ENCODE measurements at regions not wholly inside any gene's neighbourhood (a gene's known extent, or its start where the extent isn't known, plus 50 kb on each side); places are given as distances from the start of the nearest gene placed in this dataset.

DNA sequence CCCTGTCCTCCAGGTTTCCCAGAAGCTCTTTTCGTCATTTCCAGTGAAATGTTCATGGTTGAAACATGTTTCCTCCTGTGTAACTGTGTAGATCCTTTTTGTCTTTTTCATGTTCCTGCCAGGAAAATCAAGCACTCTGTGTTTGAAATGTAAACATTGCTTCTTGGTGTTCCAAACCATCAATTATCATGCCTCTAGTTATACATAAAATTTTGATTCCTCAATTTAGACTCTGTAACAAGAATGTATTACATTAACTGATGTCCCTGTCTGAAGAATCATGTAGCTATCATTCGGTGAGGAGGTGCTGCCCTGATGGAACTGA is 546.3 kb upstream of the CITED2 start:
- ChIA-PET CTCF (no interaction called here), POLR2A (no interaction called here)
- no peak for DNase-seq (ENCODE audit: extremely low spot score)
- TF ChIP-seq, protein P1, sequence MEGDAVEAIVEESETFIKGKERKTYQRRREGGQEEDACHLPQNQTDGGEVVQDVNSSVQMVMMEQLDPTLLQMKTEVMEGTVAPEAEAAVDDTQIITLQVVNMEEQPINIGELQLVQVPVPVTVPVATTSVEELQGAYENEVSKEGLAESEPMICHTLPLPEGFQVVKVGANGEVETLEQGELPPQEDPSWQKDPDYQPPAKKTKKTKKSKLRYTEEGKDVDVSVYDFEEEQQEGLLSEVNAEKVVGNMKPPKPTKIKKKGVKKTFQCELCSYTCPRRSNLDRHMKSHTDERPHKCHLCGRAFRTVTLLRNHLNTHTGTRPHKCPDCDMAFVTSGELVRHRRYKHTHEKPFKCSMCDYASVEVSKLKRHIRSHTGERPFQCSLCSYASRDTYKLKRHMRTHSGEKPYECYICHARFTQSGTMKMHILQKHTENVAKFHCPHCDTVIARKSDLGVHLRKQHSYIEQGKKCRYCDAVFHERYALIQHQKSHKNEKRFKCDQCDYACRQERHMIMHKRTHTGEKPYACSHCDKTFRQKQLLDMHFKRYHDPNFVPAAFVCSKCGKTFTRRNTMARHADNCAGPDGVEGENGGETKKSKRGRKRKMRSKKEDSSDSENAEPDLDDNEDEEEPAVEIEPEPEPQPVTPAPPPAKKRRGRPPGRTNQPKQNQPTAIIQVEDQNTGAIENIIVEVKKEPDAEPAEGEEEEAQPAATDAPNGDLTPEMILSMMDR (IDR thresholded peaks at IDR 0.05; ENCODE audit: control extremely low read depth, extremely low read depth, low read depth, missing control alignments): no peak

DNA sequence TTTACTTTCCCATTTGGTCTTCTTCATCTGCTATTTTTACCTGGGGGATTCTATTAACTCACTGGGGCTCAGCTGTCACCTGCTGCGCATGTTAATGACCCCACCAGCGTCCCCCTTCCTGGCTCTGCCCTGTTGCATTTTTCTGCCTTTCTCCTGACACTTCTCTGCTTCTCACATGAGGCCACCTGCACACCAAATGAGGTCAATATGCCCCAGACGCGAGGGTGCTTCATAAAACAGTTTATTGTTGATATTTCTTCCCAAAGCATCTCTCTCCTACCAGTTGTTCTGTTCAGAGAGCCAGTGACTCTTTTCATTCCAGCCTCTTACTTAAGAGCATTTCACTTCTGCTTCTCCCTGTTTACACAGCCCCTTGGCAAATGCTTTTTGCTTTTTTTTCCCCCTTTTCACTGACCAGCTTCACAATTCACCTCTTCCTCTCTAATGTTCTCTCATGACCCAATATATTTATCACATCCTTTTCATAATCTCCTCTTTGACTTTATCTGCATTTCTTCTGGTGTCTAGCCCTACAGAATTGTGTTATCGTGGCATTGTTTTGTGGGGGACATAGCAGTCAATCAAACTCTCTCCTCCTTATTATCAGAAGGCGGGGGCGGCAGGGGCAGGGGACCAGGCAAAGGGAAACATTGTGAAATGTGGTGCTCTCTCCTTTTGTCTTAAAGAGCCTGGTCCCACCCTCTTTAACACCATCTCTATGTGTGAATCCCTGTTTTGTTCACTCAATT is 545.8 kb upstream of the CITED2 start:
- ChIA-PET POLR2A (no interaction called here), CTCF (no interaction called here)
- DNase-seq (ENCODE audit: extremely low spot score): no peak

DNA sequence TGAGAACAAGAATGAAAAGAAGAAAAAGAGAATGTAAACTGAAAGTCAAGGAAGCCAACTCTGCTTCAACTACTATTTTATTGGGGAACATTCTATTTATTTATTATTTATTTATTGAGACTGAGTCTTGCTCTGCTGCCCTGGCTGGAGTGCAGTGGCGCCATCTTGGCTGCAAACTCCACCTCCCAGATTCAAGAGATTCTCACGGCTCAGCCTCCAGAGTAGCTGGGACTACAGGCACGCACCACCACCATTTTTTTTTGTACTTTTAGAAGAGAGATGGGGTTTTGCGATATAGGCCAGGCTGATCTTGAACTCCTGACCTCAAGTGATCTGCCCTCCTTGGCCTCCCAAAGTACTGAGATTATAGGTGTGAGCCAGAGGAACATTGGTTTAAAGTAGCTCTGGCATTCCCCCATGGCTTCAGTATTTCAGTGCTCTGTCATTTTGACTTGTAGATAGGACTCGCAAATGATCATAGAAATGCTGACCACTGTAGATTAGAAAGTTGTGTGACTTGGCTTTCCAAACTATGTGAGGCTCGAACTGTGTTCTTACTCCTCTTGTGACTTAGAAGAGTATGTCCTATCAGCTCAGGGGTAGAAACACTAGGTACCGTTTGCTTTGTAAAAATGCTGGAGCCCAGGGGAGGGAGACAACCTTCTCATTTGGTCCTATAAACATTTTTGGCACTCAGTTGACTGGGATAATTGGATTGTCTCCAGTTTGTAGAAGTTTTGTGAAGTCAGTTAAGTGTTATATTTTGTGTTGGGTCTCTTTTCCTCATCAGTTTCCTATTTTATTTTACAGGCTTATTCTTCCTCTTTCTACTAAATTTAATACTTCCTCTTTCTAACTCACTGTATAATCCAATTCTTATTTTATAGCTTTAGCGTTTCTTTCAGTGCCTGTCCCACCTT is 544.9 kb upstream of the CITED2 start:
- ChIA-PET CTCF (interaction anchor here (1.3 to 1.5 kb wide), 2 partner anchors 8 to 550 kb away, joined by 3 read pairs; no protein-coding TSS in a partner anchor), POLR2A (no interaction called here)

More for the DNA sequence above, 545.8 kb upstream of the CITED2 start:
- TF ChIP-seq, protein P1 (IDR thresholded peaks at IDR 0.05; ENCODE audit: control extremely low read depth, extremely low read depth, low read depth, missing control alignments): no peak

DNA sequence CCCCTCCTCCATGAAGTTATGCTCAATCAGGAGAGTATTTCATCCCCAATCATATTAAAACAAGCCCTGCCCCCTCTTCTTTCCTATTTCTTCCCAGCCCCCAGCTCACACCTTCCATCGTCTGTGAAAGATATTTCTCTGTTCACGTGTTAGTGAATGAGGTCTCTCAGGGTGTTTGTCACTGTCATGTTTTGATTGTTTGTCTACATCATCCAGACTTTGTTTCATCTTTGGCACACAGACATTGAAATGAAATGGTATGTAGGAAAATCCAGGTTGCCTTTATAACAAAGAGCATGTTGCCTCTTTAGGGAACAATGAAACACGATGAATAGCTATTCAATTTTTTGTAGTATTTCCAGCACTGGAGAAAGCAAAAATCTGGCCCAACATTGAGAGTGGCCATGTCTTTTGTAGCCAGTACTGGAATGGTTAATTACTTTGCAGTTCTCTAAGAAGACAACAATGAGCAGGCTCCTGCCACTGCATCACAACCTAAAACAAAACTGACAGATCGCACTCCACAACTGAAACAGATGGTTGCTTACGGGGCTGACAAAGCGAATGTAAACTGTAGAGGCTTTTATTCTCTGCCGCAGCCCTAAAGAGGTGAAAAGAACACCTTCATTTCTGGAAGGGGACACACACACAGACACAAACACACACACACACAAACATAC is 543.6 kb upstream of the CITED2 start:
- ChIA-PET POLR2A (no interaction called here), CTCF (interaction anchor here (0.9 to 1.5 kb wide), 3 partner anchors 8 to 549 kb away, joined by 3 read pairs; no protein-coding TSS in a partner anchor)
- TF ChIP-seq, protein P1 (IDR thresholded peaks at IDR 0.05; ENCODE audit: control extremely low read depth, extremely low read depth, low read depth, missing control alignments): no peak
- no peak for DNase-seq (ENCODE audit: extremely low spot score)

More for the DNA sequence above, 544.9 kb upstream of the CITED2 start:
- no peak for DNase-seq (ENCODE audit: extremely low spot score)
- TF ChIP-seq, protein P1 (IDR thresholded peaks at IDR 0.05; ENCODE audit: control extremely low read depth, extremely low read depth, low read depth, missing control alignments): no peak

DNA sequence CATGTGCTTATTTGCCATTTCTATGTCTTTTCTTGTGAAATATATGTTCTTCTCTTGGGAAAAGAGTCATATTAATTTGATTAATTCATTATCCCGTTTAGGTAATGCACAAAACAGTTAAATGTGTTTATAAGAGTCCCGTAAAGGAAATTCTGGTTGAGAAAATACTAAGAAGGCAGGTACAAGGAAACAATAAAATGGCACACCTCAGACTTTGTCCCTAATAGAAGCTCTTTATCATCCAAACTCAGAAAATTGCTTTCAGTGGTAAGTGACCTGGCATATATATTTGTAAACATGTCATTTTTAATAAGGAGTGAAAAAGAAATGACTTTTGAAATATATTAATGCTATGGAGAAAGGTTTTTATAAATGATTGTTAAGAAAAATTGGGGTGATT is 540.5 kb upstream of the CITED2 start:
- TF ChIP-seq, protein P1 (IDR thresholded peaks at IDR 0.05; ENCODE audit: control extremely low read depth, extremely low read depth, low read depth, missing control alignments): no peak
- CTCF ChIA-PET: no interaction called here
- no peak for DNase-seq (ENCODE audit: extremely low spot score)
- POLR2A ChIA-PET: no interaction called here

DNA sequence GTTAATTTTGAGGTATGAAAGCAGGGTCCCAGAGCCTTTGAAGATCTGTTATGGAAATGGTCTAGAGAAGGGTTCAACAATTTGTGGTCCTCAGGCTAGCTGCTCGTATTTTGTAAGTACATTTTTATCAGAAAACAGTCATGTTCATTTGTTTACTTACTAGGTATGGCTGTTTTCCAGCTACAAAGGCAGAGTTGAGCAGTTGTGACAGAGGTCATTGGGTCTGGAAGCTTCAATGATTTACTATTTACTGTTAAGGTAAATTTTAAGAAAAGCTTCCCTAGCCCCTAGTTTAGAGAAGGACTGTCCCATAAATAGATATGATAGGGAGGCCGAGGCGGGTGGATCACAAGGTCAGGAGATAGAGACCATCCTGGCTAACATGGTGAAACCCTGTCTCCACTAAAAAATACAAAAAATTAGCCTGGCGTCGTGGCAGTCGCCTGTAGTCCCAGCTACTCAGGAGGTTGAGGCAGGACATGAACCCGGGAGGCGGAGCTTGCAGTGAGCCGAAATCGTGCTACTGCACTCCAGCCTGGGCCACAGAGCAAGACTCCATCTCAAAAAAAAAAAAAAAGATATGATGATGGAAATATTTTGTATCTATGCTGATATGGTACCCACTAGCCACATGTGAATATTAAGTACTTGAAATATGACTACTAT is 538.4 kb upstream of the CITED2 start:
- no peak for DNase-seq (ENCODE audit: extremely low spot score)
- TF ChIP-seq, protein P1 (IDR thresholded peaks at IDR 0.05; ENCODE audit: control extremely low read depth, extremely low read depth, low read depth, missing control alignments): no peak
- CTCF ChIA-PET: interaction anchor here (1.0 to 1.9 kb wide), 3 partner anchors 9 to 13 kb away, joined by 4 to 8 read pairs (median 6); no protein-coding TSS in a partner anchor
- POLR2A ChIA-PET: no interaction called here
